HEK293 (cell line): ENCODE measurements at regions not wholly inside any gene's neighbourhood (a gene's known extent, or its start where the extent isn't known, plus 50 kb on each side); places are given as distances from the start of the nearest gene placed in this dataset.

ENCODE experiments used
- RBAK ChIP-seq: fragments of 450-650 bp; formaldehyde crosslinking; IDR thresholded peaks from 2 replicates; pipeline ENCODE4 v1.5.1; 2016; ENCODE audit warnings: missing biosample characterization, missing genetic modification characterization
- TRIM28 ChIP-seq: IDR thresholded peaks from 2 replicates; pipeline ENCODE4 v1.6.1; 2011; ENCODE audit warnings: low read length, control low read depth, borderline replicate concordance
- ZBTB48 ChIP-seq: fragments of 450-650 bp; formaldehyde crosslinking; IDR thresholded peaks from 2 replicates; pipeline ENCODE4 v1.5.1; 2016; ENCODE audit warnings: missing biosample characterization, missing genetic modification characterization
- ZFP41 ChIP-seq: fragments of 450-650 bp; formaldehyde crosslinking; IDR thresholded peaks from 2 replicates; pipeline ENCODE4 v1.5.1; 2016; ENCODE audit warnings: missing biosample characterization, missing genetic modification characterization, borderline replicate concordance
- ZNF561 ChIP-seq: fragments of 450-650 bp; IDR thresholded peaks from 2 replicates; pipeline ENCODE4 v1.5.1; 2018; ENCODE audit warnings: missing biosample characterization, missing genetic modification characterization, borderline replicate concordance
- TF ChIP-seq, protein P1 (sequence below): fragments of 450-650 bp; formaldehyde crosslinking; IDR thresholded peaks from 2 replicates; pipeline ENCODE4 v1.5.1; 2016; ENCODE audit warnings: missing biosample characterization, missing genetic modification characterization
- TF ChIP-seq, protein P2 (sequence below): fragments of 450-650 bp; formaldehyde crosslinking; IDR thresholded peaks from 2 replicates; pipeline ENCODE4 v1.5.1; 2016; ENCODE audit warnings: missing biosample characterization, missing genetic modification characterization
- TF ChIP-seq, protein P3 (sequence below): fragments of 450-650 bp; formaldehyde crosslinking; IDR thresholded peaks from 2 replicates; pipeline ENCODE4 v1.5.1; 2016; ENCODE audit warnings: missing biosample characterization, missing genetic modification characterization
- TF ChIP-seq, protein P4 (sequence below): fragments of 450-650 bp; formaldehyde crosslinking; IDR thresholded peaks from 2 replicates; pipeline ENCODE4 v1.5.1; 2016; ENCODE audit warnings: missing biosample characterization, missing genetic modification characterization, low read depth

DNA sequence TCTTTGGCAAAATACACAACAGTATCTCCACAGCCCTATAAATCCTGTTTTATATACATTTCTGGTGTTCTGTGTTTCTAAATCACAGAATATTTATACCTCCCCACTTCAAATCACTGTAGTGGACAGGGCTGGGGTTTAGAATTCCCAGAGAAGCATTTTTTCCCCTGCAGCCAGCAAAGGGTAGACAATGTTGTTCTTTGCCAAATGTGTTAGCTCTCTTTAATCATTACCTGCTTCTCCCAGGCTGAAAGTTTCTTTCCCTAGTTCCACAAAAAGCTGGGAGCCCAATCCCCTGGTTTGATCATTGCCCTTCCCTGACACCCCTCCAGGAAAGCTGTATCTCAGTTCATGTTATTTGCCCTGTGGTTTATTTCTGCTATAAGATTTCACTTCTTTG lies 520.0 kb upstream of the SPHKAP start:
- TF ChIP-seq, protein P1, sequence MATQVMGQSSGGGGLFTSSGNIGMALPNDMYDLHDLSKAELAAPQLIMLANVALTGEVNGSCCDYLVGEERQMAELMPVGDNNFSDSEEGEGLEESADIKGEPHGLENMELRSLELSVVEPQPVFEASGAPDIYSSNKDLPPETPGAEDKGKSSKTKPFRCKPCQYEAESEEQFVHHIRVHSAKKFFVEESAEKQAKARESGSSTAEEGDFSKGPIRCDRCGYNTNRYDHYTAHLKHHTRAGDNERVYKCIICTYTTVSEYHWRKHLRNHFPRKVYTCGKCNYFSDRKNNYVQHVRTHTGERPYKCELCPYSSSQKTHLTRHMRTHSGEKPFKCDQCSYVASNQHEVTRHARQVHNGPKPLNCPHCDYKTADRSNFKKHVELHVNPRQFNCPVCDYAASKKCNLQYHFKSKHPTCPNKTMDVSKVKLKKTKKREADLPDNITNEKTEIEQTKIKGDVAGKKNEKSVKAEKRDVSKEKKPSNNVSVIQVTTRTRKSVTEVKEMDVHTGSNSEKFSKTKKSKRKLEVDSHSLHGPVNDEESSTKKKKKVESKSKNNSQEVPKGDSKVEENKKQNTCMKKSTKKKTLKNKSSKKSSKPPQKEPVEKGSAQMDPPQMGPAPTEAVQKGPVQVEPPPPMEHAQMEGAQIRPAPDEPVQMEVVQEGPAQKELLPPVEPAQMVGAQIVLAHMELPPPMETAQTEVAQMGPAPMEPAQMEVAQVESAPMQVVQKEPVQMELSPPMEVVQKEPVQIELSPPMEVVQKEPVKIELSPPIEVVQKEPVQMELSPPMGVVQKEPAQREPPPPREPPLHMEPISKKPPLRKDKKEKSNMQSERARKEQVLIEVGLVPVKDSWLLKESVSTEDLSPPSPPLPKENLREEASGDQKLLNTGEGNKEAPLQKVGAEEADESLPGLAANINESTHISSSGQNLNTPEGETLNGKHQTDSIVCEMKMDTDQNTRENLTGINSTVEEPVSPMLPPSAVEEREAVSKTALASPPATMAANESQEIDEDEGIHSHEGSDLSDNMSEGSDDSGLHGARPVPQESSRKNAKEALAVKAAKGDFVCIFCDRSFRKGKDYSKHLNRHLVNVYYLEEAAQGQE (tag by site-specific recombination) = no peak
- TF ChIP-seq, protein P2, sequence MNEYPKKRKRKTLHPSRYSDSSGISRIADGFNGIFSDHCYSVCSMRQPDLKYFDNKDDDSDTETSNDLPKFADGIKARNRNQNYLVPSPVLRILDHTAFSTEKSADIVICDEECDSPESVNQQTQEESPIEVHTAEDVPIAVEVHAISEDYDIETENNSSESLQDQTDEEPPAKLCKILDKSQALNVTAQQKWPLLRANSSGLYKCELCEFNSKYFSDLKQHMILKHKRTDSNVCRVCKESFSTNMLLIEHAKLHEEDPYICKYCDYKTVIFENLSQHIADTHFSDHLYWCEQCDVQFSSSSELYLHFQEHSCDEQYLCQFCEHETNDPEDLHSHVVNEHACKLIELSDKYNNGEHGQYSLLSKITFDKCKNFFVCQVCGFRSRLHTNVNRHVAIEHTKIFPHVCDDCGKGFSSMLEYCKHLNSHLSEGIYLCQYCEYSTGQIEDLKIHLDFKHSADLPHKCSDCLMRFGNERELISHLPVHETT (tag by site-specific recombination) = no peak
- TF ChIP-seq, protein P3, sequence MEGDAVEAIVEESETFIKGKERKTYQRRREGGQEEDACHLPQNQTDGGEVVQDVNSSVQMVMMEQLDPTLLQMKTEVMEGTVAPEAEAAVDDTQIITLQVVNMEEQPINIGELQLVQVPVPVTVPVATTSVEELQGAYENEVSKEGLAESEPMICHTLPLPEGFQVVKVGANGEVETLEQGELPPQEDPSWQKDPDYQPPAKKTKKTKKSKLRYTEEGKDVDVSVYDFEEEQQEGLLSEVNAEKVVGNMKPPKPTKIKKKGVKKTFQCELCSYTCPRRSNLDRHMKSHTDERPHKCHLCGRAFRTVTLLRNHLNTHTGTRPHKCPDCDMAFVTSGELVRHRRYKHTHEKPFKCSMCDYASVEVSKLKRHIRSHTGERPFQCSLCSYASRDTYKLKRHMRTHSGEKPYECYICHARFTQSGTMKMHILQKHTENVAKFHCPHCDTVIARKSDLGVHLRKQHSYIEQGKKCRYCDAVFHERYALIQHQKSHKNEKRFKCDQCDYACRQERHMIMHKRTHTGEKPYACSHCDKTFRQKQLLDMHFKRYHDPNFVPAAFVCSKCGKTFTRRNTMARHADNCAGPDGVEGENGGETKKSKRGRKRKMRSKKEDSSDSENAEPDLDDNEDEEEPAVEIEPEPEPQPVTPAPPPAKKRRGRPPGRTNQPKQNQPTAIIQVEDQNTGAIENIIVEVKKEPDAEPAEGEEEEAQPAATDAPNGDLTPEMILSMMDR (tag by site-specific recombination) = no peak
- TF ChIP-seq, protein P4, sequence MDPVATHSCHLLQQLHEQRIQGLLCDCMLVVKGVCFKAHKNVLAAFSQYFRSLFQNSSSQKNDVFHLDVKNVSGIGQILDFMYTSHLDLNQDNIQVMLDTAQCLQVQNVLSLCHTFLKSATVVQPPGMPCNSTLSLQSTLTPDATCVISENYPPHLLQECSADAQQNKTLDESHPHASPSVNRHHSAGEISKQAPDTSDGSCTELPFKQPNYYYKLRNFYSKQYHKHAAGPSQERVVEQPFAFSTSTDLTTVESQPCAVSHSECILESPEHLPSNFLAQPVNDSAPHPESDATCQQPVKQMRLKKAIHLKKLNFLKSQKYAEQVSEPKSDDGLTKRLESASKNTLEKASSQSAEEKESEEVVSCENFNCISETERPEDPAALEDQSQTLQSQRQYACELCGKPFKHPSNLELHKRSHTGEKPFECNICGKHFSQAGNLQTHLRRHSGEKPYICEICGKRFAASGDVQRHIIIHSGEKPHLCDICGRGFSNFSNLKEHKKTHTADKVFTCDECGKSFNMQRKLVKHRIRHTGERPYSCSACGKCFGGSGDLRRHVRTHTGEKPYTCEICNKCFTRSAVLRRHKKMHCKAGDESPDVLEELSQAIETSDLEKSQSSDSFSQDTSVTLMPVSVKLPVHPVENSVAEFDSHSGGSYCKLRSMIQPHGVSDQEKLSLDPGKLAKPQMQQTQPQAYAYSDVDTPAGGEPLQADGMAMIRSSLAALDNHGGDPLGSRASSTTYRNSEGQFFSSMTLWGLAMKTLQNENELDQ (tag by site-specific recombination) = no peak
- TF ChIP-seq ZNF561 (tag by site-specific recombination) = no peak
- no peak for TF ChIP-seq ZFP41
- no peak for TF ChIP-seq RBAK
- no peak for TF ChIP-seq ZBTB48 (tag by site-specific recombination)
- no peak for TF ChIP-seq TRIM28
